PC-3 (cell line): ENCODE measurements at regions not wholly inside any gene's neighbourhood (a gene's known extent, or its start where the extent isn't known, plus 50 kb on each side); places are given as distances from the start of the nearest gene placed in this dataset.

Experiments
- ATAC-seq: fragments of 200-7000 bp; cut with Tn5 transposase; 2 replicates; pipeline ENCODE4 v1.9.1; 2020; ENCODE audit warnings: mild to moderate bottlenecking, moderate library complexity
- BruUV-seq: library from RNA; stranded (reverse); fragments of 400-500 nt; replicated peaks from 2 replicates; lab custom pipeline; 2021; lab: Mats Ljungman, UMichigan
- CTCF ChIA-PET: fragments of 300-600 bp; sonication (Branson Sonifier 250); formaldehyde crosslinking; loops from one replicate; lab custom pipeline; 2022; ENCODE audit warnings: antibody characterized with exemption; lab: Charles Lee
- POLR2A ChIA-PET: fragments of 300-600 bp; sonication (Branson Sonifier 250); formaldehyde crosslinking; loops from one replicate; lab custom pipeline; 2022; ENCODE audit warnings: antibody characterized with exemption; ENCODE audit not compliant: unreplicated experiment; lab: Charles Lee
- DNase-seq: peaks from one replicate; pipeline ENCODE4 v3.0.0-alpha.2; 2015
- H2AFZ ChIP-seq: fragments of 300-600 bp; sonication (generic); 2 replicates; pipeline ENCODE4 v1.6.0; 2016; ENCODE audit warnings: antibody characterized with exemption, low read length
- H3F3A ChIP-seq: fragments of 300-600 bp; sonication (generic); one replicate; pipeline ENCODE4 v1.6.0; 2017; ENCODE audit warnings: antibody characterized with exemption, low read length, control low read depth, mild to moderate bottlenecking; ENCODE audit not compliant: unreplicated experiment
- H3K27ac ChIP-seq: fragments of 300-600 bp; sonication (generic); 2 replicates; pipeline ENCODE4 v1.5.1; 2016; ENCODE audit warnings: mild to moderate bottlenecking, low read length
- H3K27me3 ChIP-seq: fragments of 300-600 bp; sonication (generic); 2 replicates; pipeline ENCODE4 v1.6.1; 2016; ENCODE audit warnings: low read length, mixed read lengths
- H3K36me3 ChIP-seq: fragments of 300-600 bp; sonication (generic); 2 replicates; pipeline ENCODE4 v1.6.1; 2016; ENCODE audit warnings: low read depth, mixed run types, low read length, mixed read lengths
- H3K4me1 ChIP-seq: fragments of 300-600 bp; sonication (generic); 2 replicates; pipeline ENCODE4 v1.5.1; 2016; ENCODE audit warnings: low read length; ENCODE audit not compliant: insufficient read depth
- H3K4me2 ChIP-seq: fragments of 300-600 bp; sonication (generic); 2 replicates; pipeline ENCODE4 v1.6.0; 2016; ENCODE audit warnings: low read length
- H3K4me3 ChIP-seq: fragments of 300-600 bp; sonication (generic); 2 replicates; pipeline ENCODE4 v1.5.1; 2016; ENCODE audit warnings: mild to moderate bottlenecking, low read length, mixed read lengths
- H3K79me2 ChIP-seq: fragments of 300-600 bp; sonication (generic); 2 replicates; pipeline ENCODE4 v1.6.1; 2017; ENCODE audit warnings: low read length, mixed read lengths
- H3K9ac ChIP-seq: fragments of 300-600 bp; sonication (generic); 2 replicates; pipeline ENCODE4 v1.6.0; 2016; ENCODE audit warnings: mild to moderate bottlenecking, low read length
- H3K9me2 ChIP-seq: fragments of 300-600 bp; sonication (generic); replicated peaks from 2 replicates; pipeline ENCODE4 v1.6.1; 2016; ENCODE audit warnings: mixed run types, low read length, mixed read lengths
- H3K9me3 ChIP-seq: fragments of 300-600 bp; sonication (generic); 2 replicates; pipeline ENCODE4 v1.6.1; 2016; ENCODE audit warnings: low read length, mixed read lengths
- H4K20me1 ChIP-seq: fragments of 300-600 bp; sonication (generic); 2 replicates; pipeline ENCODE4 v1.6.1; 2016; ENCODE audit warnings: low read length, mixed read lengths
- EZH2 ChIP-seq: fragments of 300-600 bp; sonication (generic); IDR thresholded peaks from one replicate; pipeline ENCODE4 v1.6.1; 2017; ENCODE audit warnings: antibody characterized with exemption, mild to moderate bottlenecking, low read length; ENCODE audit not compliant: unreplicated experiment
- EZH2phosphoT487 ChIP-seq: fragments of 300-600 bp; sonication (generic); IDR thresholded peaks from 2 replicates; pipeline ENCODE4 v1.6.1; 2018; ENCODE audit warnings: mild to moderate bottlenecking, antibody characterized with exemption, low read length, borderline replicate concordance
- intact Hi-C: fragments of 100-400 bp; cut with micrococcal nuclease; formaldehyde crosslinking; loops from 2 replicates; pipeline ENCODE4 v1.9.0; 2023
- TF ChIP-seq, protein P1 (sequence below): fragments of 300-600 bp; sonication (generic); conservative IDR thresholded peaks from 2 replicates; pipeline ENCODE4 v1.5.1; 2017; ENCODE audit warnings: antibody characterized with exemption, low read depth, mild to moderate bottlenecking, low read length

DNA sequence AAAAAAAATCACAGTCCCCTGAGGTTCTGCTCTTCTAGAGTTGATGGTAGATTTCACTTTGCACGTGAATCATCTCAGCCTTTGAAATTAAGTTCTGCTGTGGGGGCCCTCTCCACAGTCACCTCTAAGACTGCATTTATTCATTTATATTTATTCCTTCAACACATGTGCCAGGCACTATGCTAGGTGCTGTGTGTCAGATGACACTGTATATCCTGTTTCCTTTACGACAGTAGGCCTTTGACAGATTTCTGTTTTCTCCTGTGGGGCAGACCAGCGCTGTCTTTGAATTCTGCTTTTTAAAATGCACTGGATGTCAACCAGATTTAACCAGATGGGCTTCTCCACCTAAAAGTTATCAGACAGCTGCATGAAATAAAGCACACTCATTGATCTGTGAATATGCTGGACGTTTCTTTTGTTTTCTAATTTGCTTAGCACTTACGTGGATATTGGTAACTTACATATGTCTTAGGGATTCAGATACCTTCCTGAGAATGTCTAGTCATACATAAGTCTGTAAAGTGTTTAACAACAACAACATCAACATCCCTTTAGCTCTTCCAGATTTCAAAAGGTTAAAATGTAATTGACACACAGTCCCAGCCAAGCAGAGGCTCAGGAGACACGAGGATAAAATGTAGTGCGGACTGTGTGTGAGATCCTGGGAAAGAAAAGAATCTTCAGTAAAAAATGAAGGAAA, 525.5 kb upstream of the MCTP2 start:
- Histone ChIP-seq H3K9me2 (no peaks in the 10 kb centered on the region), H3K4me3 (no peak overlapping the region), H3K79me2 (no peaks in the 10 kb centered on the region), H3K27me3 (0 out of 2 replicates have a peak, but pooled peaks cover 5% of the 10 kb centered on the region), H3K9me3 (no peaks in the 10 kb centered on the region), H3K4me2 (no peak overlapping the region), H2AFZ (no peak overlapping the region), H4K20me1 (no peaks in the 10 kb centered on the region), H3K27ac (no peak overlapping the region), H3K9ac (no peak overlapping the region), H3F3A (no peaks in the 10 kb centered on the region), H3K4me1 (no peaks in the 10 kb centered on the region), H3K36me3 (no peaks in the 10 kb centered on the region)
- DNase-seq (no peak), ATAC-seq (no peak)
- CTCF ChIA-PET = no interaction called here
- POLR2A ChIA-PET = no interaction called here
- TF ChIP-seq, protein P1, sequence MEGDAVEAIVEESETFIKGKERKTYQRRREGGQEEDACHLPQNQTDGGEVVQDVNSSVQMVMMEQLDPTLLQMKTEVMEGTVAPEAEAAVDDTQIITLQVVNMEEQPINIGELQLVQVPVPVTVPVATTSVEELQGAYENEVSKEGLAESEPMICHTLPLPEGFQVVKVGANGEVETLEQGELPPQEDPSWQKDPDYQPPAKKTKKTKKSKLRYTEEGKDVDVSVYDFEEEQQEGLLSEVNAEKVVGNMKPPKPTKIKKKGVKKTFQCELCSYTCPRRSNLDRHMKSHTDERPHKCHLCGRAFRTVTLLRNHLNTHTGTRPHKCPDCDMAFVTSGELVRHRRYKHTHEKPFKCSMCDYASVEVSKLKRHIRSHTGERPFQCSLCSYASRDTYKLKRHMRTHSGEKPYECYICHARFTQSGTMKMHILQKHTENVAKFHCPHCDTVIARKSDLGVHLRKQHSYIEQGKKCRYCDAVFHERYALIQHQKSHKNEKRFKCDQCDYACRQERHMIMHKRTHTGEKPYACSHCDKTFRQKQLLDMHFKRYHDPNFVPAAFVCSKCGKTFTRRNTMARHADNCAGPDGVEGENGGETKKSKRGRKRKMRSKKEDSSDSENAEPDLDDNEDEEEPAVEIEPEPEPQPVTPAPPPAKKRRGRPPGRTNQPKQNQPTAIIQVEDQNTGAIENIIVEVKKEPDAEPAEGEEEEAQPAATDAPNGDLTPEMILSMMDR = no peak
- TF ChIP-seq EZH2 (no peak), EZH2phosphoT487 (no peak)
- intact Hi-C loops = no loop called here
- no TSS peak for BruUV-seq

DNA sequence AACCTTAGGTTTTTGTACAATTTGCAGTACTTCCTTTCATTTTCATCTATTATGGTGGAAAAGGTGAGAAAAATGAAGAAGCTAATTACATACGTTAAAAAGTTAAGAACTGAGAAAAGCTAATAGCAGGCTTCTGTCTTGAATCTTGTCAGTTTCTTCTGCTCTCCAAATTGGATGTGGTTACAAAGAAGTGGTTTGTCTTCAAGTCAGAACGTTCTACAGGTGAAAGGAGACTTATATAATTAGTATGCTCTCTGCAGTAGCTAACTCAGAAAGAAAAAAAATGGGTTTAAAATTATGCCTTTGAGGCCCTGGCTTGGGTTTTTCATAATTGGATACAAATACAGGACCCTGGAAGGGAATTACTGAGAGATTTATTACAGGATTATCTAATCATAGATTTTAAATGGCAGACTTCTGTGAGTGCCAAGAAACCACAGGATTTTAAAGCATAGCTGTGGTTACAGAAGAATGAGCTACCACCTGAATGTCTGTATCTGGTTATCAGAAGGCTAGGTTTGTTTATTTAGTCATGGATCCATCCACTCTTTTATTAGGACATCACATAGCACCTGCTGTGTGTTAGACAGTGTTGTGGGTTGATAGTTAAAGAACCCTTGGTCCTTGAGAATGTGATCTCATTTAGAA, 528.1 kb upstream of the MCTP2 start:
- H4K20me1 ChIP-seq = no peaks in the 10 kb centered on the region
- intact Hi-C loops = no loop called here
- DNase-seq = no peak
- no peaks in the 10 kb centered on the region for H3K4me1 ChIP-seq
- no peaks in the 10 kb centered on the region for H3K9me2 ChIP-seq
- ATAC-seq = no peak
- no peak overlapping the region for H3K4me3 ChIP-seq
- H3K27ac ChIP-seq = no peak overlapping the region
- TF ChIP-seq, protein P1 = no peak
- no peak for TF ChIP-seq EZH2
- TF ChIP-seq EZH2phosphoT487 = no peak
- no peaks in the 10 kb centered on the region for H3K79me2 ChIP-seq
- no peaks in the 10 kb centered on the region for H3K36me3 ChIP-seq
- H2AFZ ChIP-seq = no peak overlapping the region
- H3K9ac ChIP-seq = no peak overlapping the region
- 0 out of 2 replicates have a peak, but pooled peaks cover 5% of the 10 kb centered on the region for H3K27me3 ChIP-seq
- no peaks in the 10 kb centered on the region for H3K9me3 ChIP-seq
- BruUV-seq = no TSS peak
- no peaks in the 10 kb centered on the region for H3F3A ChIP-seq
- H3K4me2 ChIP-seq = no peak overlapping the region
- ChIA-PET POLR2A (no interaction called here), CTCF (no interaction called here)

DNA sequence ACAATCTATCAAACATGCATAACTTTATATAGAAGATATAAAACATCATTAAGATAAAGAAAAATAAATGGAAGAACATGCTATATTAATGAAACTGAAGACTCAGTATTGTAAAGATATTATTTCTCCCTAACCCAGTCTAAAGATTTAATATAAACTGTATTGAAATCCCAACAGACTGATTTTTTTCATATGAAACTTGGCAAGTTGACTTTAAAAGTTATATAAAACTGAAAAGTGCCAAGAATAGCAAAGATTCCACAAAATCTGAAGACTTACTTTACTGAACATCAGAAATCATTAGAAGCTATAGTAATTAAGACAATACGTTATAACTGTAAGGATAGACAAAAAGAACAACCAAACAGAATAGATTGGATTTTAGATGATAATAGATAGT, 531.3 kb upstream of the MCTP2 start:
- Histone ChIP-seq H3F3A (no peaks in the 10 kb centered on the region), H2AFZ (no peak overlapping the region), H3K36me3 (no peaks in the 10 kb centered on the region), H3K9me3 (no peaks in the 10 kb centered on the region), H3K27me3 (0 out of 2 replicates have a peak, but pooled peaks cover 5% of the 10 kb centered on the region), H3K4me1 (no peaks in the 10 kb centered on the region), H3K9ac (no peak overlapping the region), H3K79me2 (no peaks in the 10 kb centered on the region), H3K4me3 (no peak overlapping the region), H3K9me2 (no peaks in the 10 kb centered on the region), H3K4me2 (no peak overlapping the region), H3K27ac (no peak overlapping the region), H4K20me1 (no peaks in the 10 kb centered on the region)
- ChIA-PET CTCF (no interaction called here), POLR2A (no interaction called here)
- ATAC-seq (no peak), DNase-seq (no peak)
- intact Hi-C loops = no loop called here
- TF ChIP-seq EZH2 (no peak), EZH2phosphoT487 (no peak)
- TF ChIP-seq, protein P1 = no peak
- no TSS peak for BruUV-seq
